GM12892 (cell line): ENCODE measurements at regions not wholly inside any gene's neighbourhood (a gene's known extent, or its start where the extent isn't known, plus 50 kb on each side); places are given as distances from the start of the nearest gene placed in this dataset.

Experiments
- POLR2A ChIP-seq: IDR thresholded peaks from 2 replicates; pipeline ENCODE4 v1.6.1; 2011; ENCODE audit warnings: low read depth, low read length, control low read depth
- POLR2AphosphoS5 ChIP-seq: IDR thresholded peaks from 2 replicates; pipeline ENCODE4 v1.6.1; 2011; ENCODE audit warnings: low read depth, low read length, control low read depth
- TAF1 ChIP-seq: IDR thresholded peaks from 2 replicates; pipeline ENCODE4 v1.6.1; 2011; ENCODE audit warnings: low read depth, mild to moderate bottlenecking, control low read depth, low read length, borderline replicate concordance

- TF ChIP-seq POLR2A (no peak), TAF1 (no peak), POLR2AphosphoS5 (no peak)
These were observed 489.5 kb upstream of the B3GAT1 start for GRCh38 chr11:134901542-134901941.
